H9 (cell line): ENCODE measurements at regions not wholly inside any gene's neighbourhood (a gene's known extent, or its start where the extent isn't known, plus 50 kb on each side); places are given as distances from the start of the nearest gene placed in this dataset.

Experiments
- DNase-seq: peaks from one replicate; pipeline ENCODE4 v3.0.0-alpha.2; 2017
- H2AFZ ChIP-seq: one replicate; pipeline ENCODE4 v1.6.1; 2013; ENCODE audit warnings: mild to moderate bottlenecking, low read length, control low read depth, moderate library complexity
- H2AK5ac ChIP-seq: 2 replicates; pipeline ENCODE4 v1.6.1; 2013; ENCODE audit warnings: low read length, control low read depth, mixed read lengths; ENCODE audit not compliant: insufficient read length
- H2BK120ac ChIP-seq: one replicate; pipeline ENCODE4 v1.6.1; 2013; ENCODE audit warnings: low read depth, mild to moderate bottlenecking, low read length, control low read depth, inconsistent platforms; ENCODE audit not compliant: poor library complexity, severe bottlenecking
- H2BK12ac ChIP-seq: 2 replicates; pipeline ENCODE4 v1.6.1; 2013; ENCODE audit warnings: low read length, control low read depth, mixed read lengths, low read depth; ENCODE audit not compliant: insufficient read length
- H2BK15ac ChIP-seq: 2 replicates; pipeline ENCODE4 v1.6.1; 2013; ENCODE audit warnings: low read depth, low read length, control low read depth
- H2BK20ac ChIP-seq: one replicate; pipeline ENCODE4 v1.6.1; 2013; ENCODE audit warnings: low read depth, mild to moderate bottlenecking, low read length, control low read depth, inconsistent platforms; ENCODE audit not compliant: poor library complexity, severe bottlenecking
- H2BK5ac ChIP-seq: 2 replicates; pipeline ENCODE4 v1.6.1; 2013; ENCODE audit warnings: low read length, control low read depth, mixed read lengths; ENCODE audit not compliant: insufficient read length
- H3K14ac ChIP-seq: 2 replicates; pipeline ENCODE4 v1.6.1; 2013; ENCODE audit warnings: low read length, control low read depth; ENCODE audit not compliant: insufficient read depth
- H3K18ac ChIP-seq: 2 replicates; pipeline ENCODE4 v1.6.1; 2013; ENCODE audit warnings: low read depth, mild to moderate bottlenecking, mixed read lengths, low read length, control low read depth; ENCODE audit not compliant: insufficient read length
- H3K23ac ChIP-seq: 2 replicates; pipeline ENCODE4 v1.6.1; 2013; ENCODE audit warnings: low read length, control low read depth, mixed read lengths, low read depth; ENCODE audit not compliant: insufficient read length
- H3K23me2 ChIP-seq: 2 replicates; pipeline ENCODE4 v1.6.1; 2013; ENCODE audit warnings: low read depth, mild to moderate bottlenecking, mixed read lengths, low read length, control low read depth; ENCODE audit not compliant: insufficient read length, poor library complexity, severe bottlenecking
- H3K27ac ChIP-seq: 2 replicates; pipeline ENCODE4 v1.5.1; 2013; ENCODE audit warnings: low read length, control low read depth, mixed read lengths, low read depth; ENCODE audit not compliant: insufficient read length
- H3K27me3 ChIP-seq: 2 replicates; pipeline ENCODE4 v1.6.1; 2013; ENCODE audit warnings: low read length, control low read depth, inconsistent platforms; ENCODE audit not compliant: insufficient read depth
- H3K4ac ChIP-seq: 2 replicates; pipeline ENCODE4 v1.6.1; 2013; ENCODE audit warnings: low read depth, mild to moderate bottlenecking, control low read depth, inconsistent platforms, low read length, moderate library complexity
- H3K4me1 ChIP-seq: 2 replicates; pipeline ENCODE4 v1.6.1; 2013; ENCODE audit warnings: low read length, control low read depth, inconsistent platforms; ENCODE audit not compliant: insufficient read depth
- H3K4me2 ChIP-seq: 2 replicates; pipeline ENCODE4 v1.6.1; 2013; ENCODE audit warnings: low read length, control low read depth, mixed read lengths; ENCODE audit not compliant: insufficient read length, insufficient read depth
- H3K56ac ChIP-seq: 2 replicates; pipeline ENCODE4 v1.6.1; 2013; ENCODE audit warnings: low read depth, mild to moderate bottlenecking, mixed read lengths, low read length, control low read depth; ENCODE audit not compliant: insufficient read length
- H3K79me1 ChIP-seq: 2 replicates; pipeline ENCODE4 v1.6.1; 2013; ENCODE audit warnings: low read depth, mild to moderate bottlenecking, moderate library complexity, low read length, control low read depth, inconsistent platforms; ENCODE audit not compliant: insufficient read depth, poor library complexity, severe bottlenecking
- H3K79me2 ChIP-seq: 2 replicates; pipeline ENCODE4 v1.6.1; 2013; ENCODE audit warnings: low read length, control low read depth, inconsistent platforms; ENCODE audit not compliant: insufficient read depth
- H3K9ac ChIP-seq: 2 replicates; pipeline ENCODE4 v1.6.1; 2013; ENCODE audit warnings: low read length, control low read depth, mixed read lengths; ENCODE audit not compliant: insufficient read length; ENCODE audit errors: extremely low read depth
- H3K9me3 ChIP-seq: one replicate; pipeline ENCODE4 v1.6.1; 2013; ENCODE audit warnings: low read depth, low read length, inconsistent platforms; ENCODE audit not compliant: control insufficient read depth
- H3T11ph ChIP-seq: one replicate; pipeline ENCODE4 v1.6.1; 2013; ENCODE audit warnings: mild to moderate bottlenecking, low read length, control low read depth, inconsistent platforms
- H4K20me1 ChIP-seq: one replicate; pipeline ENCODE4 v1.6.1; 2013; ENCODE audit not compliant: control insufficient read depth, insufficient read length, insufficient read depth
- H4K5ac ChIP-seq: 2 replicates; pipeline ENCODE4 v1.6.1; 2013; ENCODE audit warnings: low read depth, mild to moderate bottlenecking, mixed read lengths, low read length, control low read depth; ENCODE audit not compliant: insufficient read length
- H4K8ac ChIP-seq: replicated peaks from 2 replicates; pipeline ENCODE4 v1.6.1; 2013; ENCODE audit warnings: low read length, control low read depth, mixed read lengths, low read depth; ENCODE audit not compliant: insufficient read length
- H4K91ac ChIP-seq: 2 replicates; pipeline ENCODE4 v1.6.1; 2013; ENCODE audit warnings: low read depth, mild to moderate bottlenecking, moderate library complexity, mixed read lengths, low read length, control low read depth; ENCODE audit not compliant: insufficient read length
- H3K27ac Mint-ChIP-seq, 3 experiments: 2 replicates in 2 of 3; 3 replicates in 1 of 3; pipeline ENCODE4 v1.8.0; 2020 to 2021; ENCODE audit warnings: mixed read lengths in 3 of 3, mild to moderate bottlenecking in 1 of 3, moderate library complexity in 1 of 3
- H3K27me3 Mint-ChIP-seq: 2 replicates; pipeline ENCODE4 v1.8.0; 2021; ENCODE audit warnings: low read depth, mild to moderate bottlenecking, moderate library complexity, mixed read lengths
- H3K36me3 Mint-ChIP-seq, 3 experiments: 2 replicates in 2 of 3; 3 replicates in 1 of 3; pipeline ENCODE4 v1.8.0; 2020 to 2021; ENCODE audit warnings: low read depth in 3 of 3, mixed read lengths in 3 of 3; ENCODE audit not compliant: insufficient read depth in 1 of 3
- H3K4me1 Mint-ChIP-seq, 2 experiments: 2 replicates each; pipeline ENCODE4 v1.8.0; 2020; ENCODE audit warnings: mixed read lengths in 2 of 2
- H3K4me3 Mint-ChIP-seq, 2 experiments: 2 replicates in 1 of 2; 3 replicates in 1 of 2; pipeline ENCODE4 v1.8.0; 2020 to 2021; ENCODE audit warnings: mild to moderate bottlenecking in 2 of 2, mixed read lengths in 2 of 2, moderate library complexity in 1 of 2
- H3K9me3 Mint-ChIP-seq, 2 experiments: 2 replicates in 1 of 2; 3 replicates in 1 of 2; pipeline ENCODE4 v1.8.0; 2020; ENCODE audit warnings: mild to moderate bottlenecking in 2 of 2, mixed read lengths in 2 of 2, moderate library complexity in 1 of 2
- CTCF ChIP-seq: fragments of 200-600 bp; sonication (generic); conservative IDR thresholded peaks from 3 replicates; pipeline ENCODE4 v1.8.0; 2021; ENCODE audit warnings: antibody characterized with exemption, mild to moderate bottlenecking
- WGBS: extraction: QIAGEN DNeasy Blood & Tissue Kit; methylation state at CpG from one replicate; pipeline ENCODE4 v1.1.7; 2013; ENCODE audit warnings: missing lambda C conversion rate, low lambda C conversion rate, mixed read lengths; ENCODE audit not compliant: insufficient read length; ENCODE audit errors: extremely low coverage; 5-methylcytosine and 5-hydroxymethylcytosine counted together

GRCh38 chr1:209104646-209105045 lies 478.9 kb upstream of the CAMK1G start:
- Histone ChIP-seq H3K4me1 (peaks cover 4% of the 10 kb centered on the region; the same call in 1 of the 2 replicates), H4K5ac (no peak overlapping the region), H4K8ac (no peak overlapping the region), H3K56ac (no peak overlapping the region), H2BK15ac (no peak overlapping the region), H3K79me1 (no peaks in the 10 kb centered on the region), H3K79me2 (no peaks in the 10 kb centered on the region), H3K18ac (no peak overlapping the region), H2BK5ac (no peak overlapping the region), H2AK5ac (no peak overlapping the region), H4K20me1 (no peaks in the 10 kb centered on the region), H3K23me2 (no peaks in the 10 kb centered on the region), H3K27ac (no peak overlapping the region), H3K4me2 (no peak overlapping the region), H3K4ac (no peak overlapping the region), H2AFZ (no peak overlapping the region), H3K14ac (no peak overlapping the region), H2BK12ac (no peak overlapping the region), H3K9me3 (no peaks in the 10 kb centered on the region), H2BK120ac (no peak overlapping the region), H2BK20ac (no peak overlapping the region), H3K9ac (no peak overlapping the region), H3K27me3 (no peaks in the 10 kb centered on the region), H3K23ac (no peak overlapping the region), H4K91ac (no peak overlapping the region), H3T11ph (no peak overlapping the region)
- Mint-ChIP-seq H3K27me3 (peaks cover 2% of the 10 kb centered on the region; the same call in 1 of the 2 replicates), H3K36me3 (peaks cover 4 to 9% (median 5%) of the 10 kb centered on the region in 3 experiments; a peak in 6 of 7 replicates), H3K4me3 (no peak overlapping the region), H3K27ac (no peak overlapping the region), H3K9me3 (peaks cover 9 to 11% of the 10 kb centered on the region in 2 experiments; a peak in 4 of 5 replicates), H3K4me1 (peaks cover 24 to 26% of the 10 kb centered on the region in 2 experiments)
- DNase-seq = no peak
- no CpG with 5 or more reads among the region's 3 CpGs for WGBS
- no peak for TF ChIP-seq CTCF
